ENCODE measurements at regions not wholly inside any gene's neighbourhood (a gene's known extent, or its start where the extent isn't known, plus 50 kb on each side); places are given as distances from the start of the nearest gene placed in this dataset.

DNA sequence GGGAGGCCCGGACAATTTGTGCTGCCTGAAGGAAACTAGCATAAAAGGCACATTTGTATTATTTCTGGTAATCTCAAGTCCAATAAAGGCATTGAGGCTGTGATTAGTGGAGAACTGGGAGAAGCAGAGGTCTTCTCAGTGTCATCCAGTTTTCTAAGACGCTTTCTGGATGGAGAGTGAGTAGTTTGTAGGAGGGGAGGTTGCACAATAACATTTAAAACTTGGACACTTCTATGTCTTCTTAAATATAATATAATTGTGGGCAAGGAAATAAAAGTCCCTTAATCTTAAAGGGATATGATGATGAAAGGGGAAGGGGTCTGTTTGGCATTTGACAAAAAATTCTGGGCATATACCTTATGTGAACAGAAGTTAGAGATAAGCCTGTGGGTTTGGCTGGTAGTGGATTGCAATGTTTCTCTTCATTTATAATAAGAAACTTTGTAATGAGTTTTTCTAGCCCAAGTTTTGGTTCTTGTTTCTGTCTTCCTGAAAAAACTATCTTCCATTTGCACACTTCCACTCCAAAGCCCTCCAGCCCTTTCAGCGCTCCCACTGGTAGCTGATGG is 291.6 kb upstream of the TGFBR2 start:
- Histone ChIP-seq H3K27ac (ENCODE audit: low read length) (no peak overlapping the region), H3K4me1 (ENCODE audit: control insufficient read depth, insufficient read depth, low read length) (no peaks in the 10 kb centered on the region), H3K4me3 (ENCODE audit: low read depth in 2 of 2, low read length in 2 of 2) (no peak overlapping the region), H3K36me3 (ENCODE audit: control insufficient read depth, insufficient read depth, low read length) (no peaks in the 10 kb centered on the region), H3K9me3 (ENCODE audit: control insufficient read depth, insufficient read depth, low read depth, low read length) (peaks cover 4% of the 10 kb centered on the region; the same call in 1 of the 2 replicates), H3K27me3 (ENCODE audit: control insufficient read depth, insufficient read depth, low read length) (no peaks in the 10 kb centered on the region)
- ChIA-PET CTCF (no interaction called here), POLR2A (no interaction called here)
- intact Hi-C loops (cut with micrococcal nuclease; ENCODE audit: unreplicated experiment) (no loop called here), in situ Hi-C loops (cut with HindIII; ENCODE audit: low pct_unique_long_range_greater_than_20kb, low sequenced_read_pairs) (no loop called here)
- BruUV-seq (replicated peaks) = no TSS peak
- TF ChIP-seq, protein P1, sequence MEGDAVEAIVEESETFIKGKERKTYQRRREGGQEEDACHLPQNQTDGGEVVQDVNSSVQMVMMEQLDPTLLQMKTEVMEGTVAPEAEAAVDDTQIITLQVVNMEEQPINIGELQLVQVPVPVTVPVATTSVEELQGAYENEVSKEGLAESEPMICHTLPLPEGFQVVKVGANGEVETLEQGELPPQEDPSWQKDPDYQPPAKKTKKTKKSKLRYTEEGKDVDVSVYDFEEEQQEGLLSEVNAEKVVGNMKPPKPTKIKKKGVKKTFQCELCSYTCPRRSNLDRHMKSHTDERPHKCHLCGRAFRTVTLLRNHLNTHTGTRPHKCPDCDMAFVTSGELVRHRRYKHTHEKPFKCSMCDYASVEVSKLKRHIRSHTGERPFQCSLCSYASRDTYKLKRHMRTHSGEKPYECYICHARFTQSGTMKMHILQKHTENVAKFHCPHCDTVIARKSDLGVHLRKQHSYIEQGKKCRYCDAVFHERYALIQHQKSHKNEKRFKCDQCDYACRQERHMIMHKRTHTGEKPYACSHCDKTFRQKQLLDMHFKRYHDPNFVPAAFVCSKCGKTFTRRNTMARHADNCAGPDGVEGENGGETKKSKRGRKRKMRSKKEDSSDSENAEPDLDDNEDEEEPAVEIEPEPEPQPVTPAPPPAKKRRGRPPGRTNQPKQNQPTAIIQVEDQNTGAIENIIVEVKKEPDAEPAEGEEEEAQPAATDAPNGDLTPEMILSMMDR (IDR thresholded peaks at IDR 0.05) = no peak
- TF ChIP-seq POLR2AphosphoS5 (IDR thresholded peaks at IDR 0.05; ENCODE audit: low read depth, low read length) = no peak
- TF ChIP-seq, protein P2, sequence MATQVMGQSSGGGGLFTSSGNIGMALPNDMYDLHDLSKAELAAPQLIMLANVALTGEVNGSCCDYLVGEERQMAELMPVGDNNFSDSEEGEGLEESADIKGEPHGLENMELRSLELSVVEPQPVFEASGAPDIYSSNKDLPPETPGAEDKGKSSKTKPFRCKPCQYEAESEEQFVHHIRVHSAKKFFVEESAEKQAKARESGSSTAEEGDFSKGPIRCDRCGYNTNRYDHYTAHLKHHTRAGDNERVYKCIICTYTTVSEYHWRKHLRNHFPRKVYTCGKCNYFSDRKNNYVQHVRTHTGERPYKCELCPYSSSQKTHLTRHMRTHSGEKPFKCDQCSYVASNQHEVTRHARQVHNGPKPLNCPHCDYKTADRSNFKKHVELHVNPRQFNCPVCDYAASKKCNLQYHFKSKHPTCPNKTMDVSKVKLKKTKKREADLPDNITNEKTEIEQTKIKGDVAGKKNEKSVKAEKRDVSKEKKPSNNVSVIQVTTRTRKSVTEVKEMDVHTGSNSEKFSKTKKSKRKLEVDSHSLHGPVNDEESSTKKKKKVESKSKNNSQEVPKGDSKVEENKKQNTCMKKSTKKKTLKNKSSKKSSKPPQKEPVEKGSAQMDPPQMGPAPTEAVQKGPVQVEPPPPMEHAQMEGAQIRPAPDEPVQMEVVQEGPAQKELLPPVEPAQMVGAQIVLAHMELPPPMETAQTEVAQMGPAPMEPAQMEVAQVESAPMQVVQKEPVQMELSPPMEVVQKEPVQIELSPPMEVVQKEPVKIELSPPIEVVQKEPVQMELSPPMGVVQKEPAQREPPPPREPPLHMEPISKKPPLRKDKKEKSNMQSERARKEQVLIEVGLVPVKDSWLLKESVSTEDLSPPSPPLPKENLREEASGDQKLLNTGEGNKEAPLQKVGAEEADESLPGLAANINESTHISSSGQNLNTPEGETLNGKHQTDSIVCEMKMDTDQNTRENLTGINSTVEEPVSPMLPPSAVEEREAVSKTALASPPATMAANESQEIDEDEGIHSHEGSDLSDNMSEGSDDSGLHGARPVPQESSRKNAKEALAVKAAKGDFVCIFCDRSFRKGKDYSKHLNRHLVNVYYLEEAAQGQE (IDR thresholded peaks at IDR 0.05; ENCODE audit: insufficient read depth in 1 of 2, low read depth in 2 of 2, low read length in 1 of 2) = no peak
- TF ChIP-seq TCF7L2 (IDR thresholded peaks at IDR 0.05; ENCODE audit: low read depth, low read length) = no peak
- ATAC-seq (no peak), DNase-seq (ENCODE audit: low read depth, low spot score) (no peak)

DNA sequence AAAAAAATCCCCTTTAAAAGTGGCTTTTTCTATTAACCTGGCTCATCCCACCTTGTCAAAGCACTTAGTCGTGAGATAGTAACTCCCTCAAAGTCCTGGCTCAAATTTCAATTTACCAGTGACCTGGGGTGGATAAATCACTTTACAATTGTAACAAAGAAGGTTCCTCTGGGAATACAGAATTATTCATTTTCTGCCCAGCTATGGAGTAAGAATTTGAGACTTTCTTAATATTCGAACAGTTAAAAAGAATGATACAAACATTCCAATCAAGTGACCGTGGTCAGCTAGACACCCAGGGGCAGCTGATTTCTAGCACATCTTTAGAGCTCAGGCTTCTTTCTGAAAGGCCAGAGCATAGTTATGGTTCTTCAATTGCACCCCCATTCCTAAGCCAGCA is 291.0 kb upstream of the TGFBR2 start:
- intact Hi-C loops (cut with micrococcal nuclease; ENCODE audit: unreplicated experiment) (no loop called here), in situ Hi-C loops (cut with HindIII; ENCODE audit: low pct_unique_long_range_greater_than_20kb, low sequenced_read_pairs) (no loop called here)
- Histone ChIP-seq H3K9me3 (ENCODE audit: control insufficient read depth, insufficient read depth, low read depth, low read length) (peaks cover 4% of the 10 kb centered on the region; the same call in 1 of the 2 replicates), H3K4me1 (ENCODE audit: control insufficient read depth, insufficient read depth, low read length) (no peaks in the 10 kb centered on the region), H3K27me3 (ENCODE audit: control insufficient read depth, insufficient read depth, low read length) (no peaks in the 10 kb centered on the region), H3K27ac (ENCODE audit: low read length) (no peak overlapping the region), H3K36me3 (ENCODE audit: control insufficient read depth, insufficient read depth, low read length) (no peaks in the 10 kb centered on the region), H3K4me3 (ENCODE audit: low read depth in 2 of 2, low read length in 2 of 2) (no peak overlapping the region)
- DNase-seq (ENCODE audit: low read depth, low spot score) (no peak), ATAC-seq (no peak)
- no peak for TF ChIP-seq TCF7L2 (IDR thresholded peaks at IDR 0.05; ENCODE audit: low read depth, low read length)
- no peak for TF ChIP-seq SIN3A (IDR thresholded peaks at IDR 0.05; ENCODE audit: borderline replicate concordance, insufficient read depth, low read depth, low read length)
- TF ChIP-seq, protein P1 (IDR thresholded peaks at IDR 0.05) = no peak
- TF ChIP-seq, protein P2 (IDR thresholded peaks at IDR 0.05; ENCODE audit: insufficient read depth in 1 of 2, low read depth in 2 of 2, low read length in 1 of 2) = no peak
- no peak for TF ChIP-seq POLR2AphosphoS5 (IDR thresholded peaks at IDR 0.05; ENCODE audit: low read depth, low read length)
- BruUV-seq (replicated peaks) = no TSS peak
- ChIA-PET CTCF (no interaction called here), POLR2A (no interaction called here)

Measured in Panc1 (cell line).